Activated T-helper 2 cell treated with anti-CD3 and anti-CD28 coated beads, Interferon-gamma antibody, Interleukin-2, Interleukin-4, amounts not matched to agents 10 μg/mL and 5 μg/mL and 100 μg/mL, durations not matched to agents 14 hours and 24 hours and 36 hours (primary cell): ENCODE measurements at regions not wholly inside any gene's neighbourhood (a gene's known extent, or its start where the extent isn't known, plus 50 kb on each side); places are given as distances from the start of the nearest gene placed in this dataset.
"Not testable (repeated sequence)": the region's sequence is repeated elsewhere in the genome, so short reads cannot be mapped to it uniquely, and the experiment has no call there.

Experiments used
- DNase-seq: peaks from one replicate; pipeline ENCODE4 v3.0.0; 2021; ENCODE audit warnings: low spot score
- H3K27ac Mint-ChIP-seq: one replicate; pipeline ENCODE4 v1.8.0; 2021; ENCODE audit warnings: mixed read lengths
- H3K27me3 Mint-ChIP-seq: one replicate; pipeline ENCODE4 v1.8.0; 2021; ENCODE audit warnings: low read depth, mixed read lengths
- H3K36me3 Mint-ChIP-seq: one replicate; pipeline ENCODE4 v1.8.0; 2021; ENCODE audit warnings: low read depth, mixed read lengths
- H3K4me1 Mint-ChIP-seq: one replicate; pipeline ENCODE4 v1.8.0; 2021; ENCODE audit warnings: low read depth, mixed read lengths
- H3K4me3 Mint-ChIP-seq: one replicate; pipeline ENCODE4 v1.8.0; 2021; ENCODE audit warnings: low read depth, mild to moderate bottlenecking, moderate library complexity, mixed read lengths
- H3K9me3 Mint-ChIP-seq: one replicate; pipeline ENCODE4 v1.8.0; 2021; ENCODE audit warnings: mixed read lengths
- intact Hi-C: fragments of 100-400 bp; cut with micrococcal nuclease; formaldehyde crosslinking; loops from one replicate; pipeline ENCODE4 v1.15.1; 2023

- no peaks in the 10 kb centered on the region for H3K36me3 Mint-ChIP-seq
- H3K27ac Mint-ChIP-seq = no peak overlapping the region
- DNase-seq = no peak
- intact Hi-C loops = no loop called here
- no peaks in the 10 kb centered on the region for H3K9me3 Mint-ChIP-seq
- H3K27me3 Mint-ChIP-seq = peaks cover 2% of the 10 kb centered on the region
- H3K4me3 Mint-ChIP-seq = no peak overlapping the region
- H3K4me1 Mint-ChIP-seq = no peaks in the 10 kb centered on the region
Measured at GRCh38 chr7:138196971-138197896, 121.0 kb downstream of the AKR1D1 start.

DNA sequence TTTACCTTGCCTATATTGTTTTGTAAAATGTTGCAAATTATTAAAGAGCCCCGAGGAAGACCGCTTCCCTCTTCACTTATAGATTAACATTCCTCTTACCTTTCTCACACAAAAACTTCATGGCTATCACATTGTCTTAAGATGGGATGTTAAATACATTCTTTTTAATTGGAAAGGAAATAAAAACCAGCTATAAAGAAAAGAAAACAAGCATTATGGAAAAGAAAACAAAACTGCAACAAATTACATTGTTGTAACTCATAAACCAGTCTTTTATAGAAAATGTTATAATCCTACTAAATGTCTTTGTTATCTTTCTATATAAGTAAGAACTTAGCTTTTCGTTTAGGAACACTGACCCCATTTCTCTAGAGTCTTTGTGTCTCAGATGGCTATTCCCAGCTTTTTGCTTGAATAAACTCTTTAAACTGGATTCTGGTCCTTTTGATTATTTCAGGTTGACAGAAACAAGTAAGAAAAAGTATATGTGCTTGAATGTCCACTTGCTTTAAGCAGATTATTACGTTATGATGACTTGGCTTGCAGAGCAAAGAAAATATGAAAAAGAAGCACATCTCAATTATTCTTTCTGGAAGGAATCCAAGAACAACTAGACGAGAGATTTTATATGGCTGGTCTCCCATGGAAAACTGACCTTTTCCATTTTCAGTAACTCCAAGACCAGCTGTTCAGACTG, 128.2 kb downstream of the AKR1D1 start:
- H3K27ac Mint-ChIP-seq = no peak overlapping the region
- H3K27me3 Mint-ChIP-seq = peaks cover 1% of the 10 kb centered on the region
- H3K9me3 Mint-ChIP-seq = no peaks in the 10 kb centered on the region
- H3K4me3 Mint-ChIP-seq = no peak overlapping the region
- H3K4me1 Mint-ChIP-seq = no peaks in the 10 kb centered on the region
- no peaks in the 10 kb centered on the region for H3K36me3 Mint-ChIP-seq
- intact Hi-C loops = no loop called here
- no peak for DNase-seq

GRCh38 chr7:138204982-138205298, 128.7 kb downstream of the AKR1D1 start:
- Mint-ChIP-seq H3K4me1 (no peaks in the 10 kb centered on the region), H3K36me3 (no peaks in the 10 kb centered on the region), H3K4me3 (no peak overlapping the region), H3K9me3 (no peaks in the 10 kb centered on the region), H3K27me3 (peaks cover 1% of the 10 kb centered on the region), H3K27ac (no peak overlapping the region)
- intact Hi-C loops = no loop called here
- DNase-seq = no peak

- no peak overlapping the region for H3K4me3 Mint-ChIP-seq
- no peaks in the 10 kb centered on the region for H3K36me3 Mint-ChIP-seq
- DNase-seq = no peak
- intact Hi-C loops = no loop called here
- H3K4me1 Mint-ChIP-seq = no peaks in the 10 kb centered on the region
- no peak overlapping the region for H3K27ac Mint-ChIP-seq
- H3K27me3 Mint-ChIP-seq = peaks cover 1% of the 10 kb centered on the region
- H3K9me3 Mint-ChIP-seq = no peaks in the 10 kb centered on the region
Measured at GRCh38 chr7:138205614-138206150, 129.4 kb downstream of the AKR1D1 start.

DNA sequence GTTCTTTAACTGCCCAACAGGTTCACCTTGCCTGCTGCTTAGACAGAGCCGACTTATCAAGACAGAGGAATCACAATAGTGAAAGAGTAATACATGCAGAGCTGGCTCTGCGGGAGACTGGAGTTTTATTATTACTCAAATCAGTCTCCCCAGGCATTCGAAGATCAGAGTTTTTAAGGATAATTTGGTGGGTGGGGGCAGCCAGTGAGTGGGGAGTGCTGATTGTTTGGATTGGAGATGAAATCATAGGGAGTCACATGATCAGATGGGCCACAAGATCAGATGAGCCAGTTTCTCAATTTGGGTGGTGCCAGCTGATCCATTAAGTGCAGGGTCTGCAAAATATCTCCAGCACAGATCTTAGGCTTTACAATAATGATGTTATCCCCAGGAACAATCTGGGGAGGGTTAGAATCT, 131.3 kb downstream of the AKR1D1 start:
- H3K27ac Mint-ChIP-seq = no peak overlapping the region
- no peak overlapping the region for H3K4me3 Mint-ChIP-seq
- H3K4me1 Mint-ChIP-seq = no peaks in the 10 kb centered on the region
- H3K27me3 Mint-ChIP-seq = peaks cover 1% of the 10 kb centered on the region
- H3K9me3 Mint-ChIP-seq = no peaks in the 10 kb centered on the region
- no peaks in the 10 kb centered on the region for H3K36me3 Mint-ChIP-seq
- intact Hi-C loops = no loop called here
- DNase-seq = no peak

GRCh38 chr7:138208142-138208570, 131.9 kb downstream of the AKR1D1 start:
- Mint-ChIP-seq H3K9me3 (no peaks in the 10 kb centered on the region), H3K4me3 (no peak overlapping the region)
- DNase-seq = no peak

GRCh38 chr7:138208864-138209263, 132.6 kb downstream of the AKR1D1 start:
- H3K27ac Mint-ChIP-seq = no peak overlapping the region
- DNase-seq = no peak
- peaks cover 1% of the 10 kb centered on the region for H3K27me3 Mint-ChIP-seq
- H3K4me1 Mint-ChIP-seq = no peaks in the 10 kb centered on the region
- H3K9me3 Mint-ChIP-seq = no peaks in the 10 kb centered on the region
- H3K36me3 Mint-ChIP-seq = no peaks in the 10 kb centered on the region
- intact Hi-C loops = no loop called here
- no peak overlapping the region for H3K4me3 Mint-ChIP-seq

More at GRCh38 chr7:138208142-138208570, 131.9 kb downstream of the AKR1D1 start:
- Mint-ChIP-seq H3K4me1 (no peaks in the 10 kb centered on the region), H3K27me3 (peaks cover 1% of the 10 kb centered on the region), H3K36me3 (no peaks in the 10 kb centered on the region), H3K27ac (no peak overlapping the region)
- intact Hi-C loops = no loop called here

GRCh38 chr7:138212314-138212713, 136.1 kb downstream of the AKR1D1 start:
- no peak for DNase-seq
- H3K27me3 Mint-ChIP-seq = no peaks in the 10 kb centered on the region
- no peaks in the 10 kb centered on the region for H3K4me1 Mint-ChIP-seq
- H3K27ac Mint-ChIP-seq = no peak overlapping the region
- no peaks in the 10 kb centered on the region for H3K36me3 Mint-ChIP-seq
- intact Hi-C loops = no loop called here
- H3K4me3 Mint-ChIP-seq = no peak overlapping the region
- no peaks in the 10 kb centered on the region for H3K9me3 Mint-ChIP-seq

- Mint-ChIP-seq H3K9me3 (no peaks in the 10 kb centered on the region), H3K36me3 (no peaks in the 10 kb centered on the region), H3K4me3 (no peak overlapping the region), H3K27ac (no peak overlapping the region), H3K4me1 (no peaks in the 10 kb centered on the region), H3K27me3 (no peaks in the 10 kb centered on the region)
- no peak for DNase-seq
- intact Hi-C loops = no loop called here
Measured at GRCh38 chr7:138214926-138215325, 138.7 kb downstream of the AKR1D1 start.

- H3K27me3 Mint-ChIP-seq, H3K27ac Mint-ChIP-seq, H3K9me3 Mint-ChIP-seq, intact Hi-C loops, H3K36me3 Mint-ChIP-seq, H3K4me3 Mint-ChIP-seq, H3K4me1 Mint-ChIP-seq, DNase-seq: not testable (repeated sequence)
Measured at GRCh38 chr7:138220321-138220720, 144.1 kb downstream of the AKR1D1 start.

DNA sequence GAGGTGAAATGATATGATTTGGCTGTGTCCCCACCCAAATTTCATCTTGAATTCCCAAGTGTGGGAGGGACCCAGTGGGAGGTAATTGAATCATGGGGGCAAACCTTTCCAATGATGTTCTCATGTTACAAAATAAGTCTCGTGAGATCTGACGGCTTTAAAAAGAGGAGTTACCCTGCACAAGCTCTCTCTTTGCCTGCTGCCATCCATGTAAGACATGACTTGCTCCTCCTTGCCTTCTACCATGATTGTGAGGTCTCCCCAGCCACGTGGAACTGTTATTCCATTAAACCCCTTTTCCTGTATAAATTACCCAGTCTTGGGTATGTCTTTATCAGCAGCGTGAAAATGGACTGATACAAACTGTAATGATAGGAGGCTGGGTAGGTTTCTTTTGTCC, 145.1 kb downstream of the AKR1D1 start:
- H3K4me1 Mint-ChIP-seq, H3K27me3 Mint-ChIP-seq, DNase-seq, H3K36me3 Mint-ChIP-seq, intact Hi-C loops, H3K4me3 Mint-ChIP-seq, H3K27ac Mint-ChIP-seq, H3K9me3 Mint-ChIP-seq: not testable (repeated sequence)

- Mint-ChIP-seq H3K4me3 (no peak overlapping the region), H3K36me3 (no peaks in the 10 kb centered on the region), H3K27me3 (no peaks in the 10 kb centered on the region), H3K9me3 (no peaks in the 10 kb centered on the region), H3K27ac (no peak overlapping the region), H3K4me1 (no peaks in the 10 kb centered on the region)
- intact Hi-C loops = no loop called here
- DNase-seq = no peak
Measured at GRCh38 chr7:138223402-138223879, 147.2 kb downstream of the AKR1D1 start.

DNA sequence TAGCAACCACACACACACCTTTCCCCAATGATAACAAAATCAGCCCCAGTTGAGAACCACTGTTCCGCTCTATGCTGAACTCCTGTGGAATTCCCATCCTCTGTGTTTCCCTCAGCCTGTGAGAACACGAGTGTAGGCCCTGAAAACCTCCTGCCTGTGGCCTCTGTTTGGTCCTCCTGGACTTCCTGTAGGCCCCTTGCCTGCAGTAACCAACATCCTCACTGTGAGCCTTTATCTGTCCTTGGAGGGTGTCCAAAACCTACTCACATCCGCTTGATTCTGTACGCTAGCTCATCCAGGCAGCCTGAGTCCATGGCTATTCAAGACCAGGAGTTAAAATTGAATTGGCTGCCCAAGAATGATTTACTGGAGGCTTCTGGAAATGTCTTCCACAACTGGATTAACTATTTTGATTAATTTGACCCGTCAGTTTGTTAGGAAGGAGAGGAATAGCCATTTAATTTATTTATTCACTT, 149.8 kb downstream of the AKR1D1 start:
- DNase-seq = no peak
- intact Hi-C loops = no loop called here
- H3K4me1 Mint-ChIP-seq = no peaks in the 10 kb centered on the region
- H3K36me3 Mint-ChIP-seq = no peaks in the 10 kb centered on the region
- no peak overlapping the region for H3K27ac Mint-ChIP-seq
- no peak overlapping the region for H3K4me3 Mint-ChIP-seq
- H3K27me3 Mint-ChIP-seq = no peaks in the 10 kb centered on the region
- H3K9me3 Mint-ChIP-seq = no peaks in the 10 kb centered on the region
